ENCODE measurements at regions not wholly inside any gene's neighbourhood (a gene's known extent, or its start where the extent isn't known, plus 50 kb on each side); places are given as distances from the start of the nearest gene placed in this dataset.

GRCh38 chr2:175559613-175560012 lies 378.1 kb upstream of the ATP5MC3 start:
- no peak for DNase-seq (ENCODE audit: low read depth)
- no peak for TF ChIP-seq CTCF (IDR thresholded peaks at IDR 0.05; ENCODE audit: insufficient read depth, low read length)

GRCh38 chr2:175557810-175558377 lies 376.4 kb upstream of the ATP5MC3 start:
- no peak for TF ChIP-seq CTCF (IDR thresholded peaks at IDR 0.05; ENCODE audit: insufficient read depth, low read length)
- no peak for DNase-seq (ENCODE audit: low read depth)
- H3K4me3 ChIP-seq (ENCODE audit: low read depth, low read length): no peak overlapping the region

More at GRCh38 chr2:175559613-175560012, 378.1 kb upstream of the ATP5MC3 start:
- H3K4me3 ChIP-seq (ENCODE audit: low read depth, low read length): no peak overlapping the region

GRCh38 chr2:175553910-175554309 lies 372.4 kb upstream of the ATP5MC3 start:
- no peak for DNase-seq (ENCODE audit: low read depth)
- no peak for TF ChIP-seq CTCF (IDR thresholded peaks at IDR 0.05; ENCODE audit: insufficient read depth, low read length)
- H3K4me3 ChIP-seq (ENCODE audit: low read depth, low read length): no peak overlapping the region

GRCh38 chr2:175552902-175553301 lies 371.4 kb upstream of the ATP5MC3 start:
- no peak for DNase-seq (ENCODE audit: low read depth)
- H3K4me3 ChIP-seq (ENCODE audit: low read depth, low read length): no peak overlapping the region
- TF ChIP-seq CTCF (IDR thresholded peaks at IDR 0.05; ENCODE audit: insufficient read depth, low read length): no peak

- no peak for TF ChIP-seq CTCF (IDR thresholded peaks at IDR 0.05; ENCODE audit: insufficient read depth, low read length)
- H3K4me3 ChIP-seq (ENCODE audit: low read depth, low read length): no peak overlapping the region
- DNase-seq (ENCODE audit: low read depth): no peak
Measured at GRCh38 chr2:175540421-175540820, 358.9 kb upstream of the ATP5MC3 start.

GRCh38 chr2:175539122-175539521 lies 357.6 kb upstream of the ATP5MC3 start:
- H3K4me3 ChIP-seq (ENCODE audit: low read depth, low read length): no peak overlapping the region
- no peak for DNase-seq (ENCODE audit: low read depth)
- no peak for TF ChIP-seq CTCF (IDR thresholded peaks at IDR 0.05; ENCODE audit: insufficient read depth, low read length)

- no peak for TF ChIP-seq CTCF (IDR thresholded peaks at IDR 0.05; ENCODE audit: insufficient read depth, low read length)
- H3K4me3 ChIP-seq (ENCODE audit: low read depth, low read length): no peak overlapping the region
- DNase-seq (ENCODE audit: low read depth): no peak
Measured at GRCh38 chr2:175536059-175536458, 354.5 kb upstream of the ATP5MC3 start.

All from fibroblast of the aortic adventitia (primary cell).